ENCODE measurements at regions not wholly inside any gene's neighbourhood (a gene's known extent, or its start where the extent isn't known, plus 50 kb on each side); places are given as distances from the start of the nearest gene placed in this dataset.

GRCh38 chr22:26974914-26975803, 317.8 kb downstream of the MIAT start:
- Histone ChIP-seq H2AFZ (ENCODE audit: control insufficient read depth, low read length) (no peak overlapping the region), H3K4me2 (ENCODE audit: control insufficient read depth, extremely low read depth, insufficient read depth, low read depth, low read length) (no peak overlapping the region)
- dilution Hi-C loops (cut with MboI; ENCODE audit: extremely low pct_ligation_motif_present, low sequenced_read_pairs) = no loop called here

DNA sequence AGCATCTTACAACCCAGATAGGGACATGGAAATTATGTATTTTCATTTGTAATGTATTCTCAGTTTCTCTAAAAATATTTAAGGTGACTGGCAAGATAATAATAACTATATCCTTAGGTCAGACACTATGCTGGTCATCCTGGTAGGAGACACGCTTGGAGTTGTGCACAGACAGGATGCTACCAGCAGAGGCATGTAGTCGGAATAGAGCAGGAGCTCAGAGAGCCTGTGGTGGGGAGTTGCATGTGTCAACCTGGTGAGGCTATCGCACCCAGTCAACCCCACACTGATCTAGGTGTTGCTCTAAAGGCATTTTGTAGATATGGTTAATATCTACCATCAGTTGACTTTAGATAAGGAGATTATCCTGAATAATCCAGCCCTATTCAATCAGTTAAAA, 318.5 kb downstream of the MIAT start:
- H4K20me1 ChIP-seq (ENCODE audit: control insufficient read depth, extremely low read depth, insufficient read depth, low read length) = no peaks in the 10 kb centered on the region
- dilution Hi-C loops (cut with MboI; ENCODE audit: extremely low pct_ligation_motif_present, low sequenced_read_pairs) = no loop called here
- H3K9me1 ChIP-seq (ENCODE audit: control insufficient read depth, extremely low read depth, insufficient read depth, low read length) = no peaks in the 10 kb centered on the region
- no peak overlapping the region for H2AFZ ChIP-seq (ENCODE audit: control insufficient read depth, low read length)
- H3K36me3 ChIP-seq (ENCODE audit: control insufficient read depth in 2 of 2, extremely low read depth in 1 of 2, insufficient read depth in 2 of 2, low read length in 2 of 2) = no peaks in the 10 kb centered on the region
- H3K27me3 ChIP-seq (ENCODE audit: control insufficient read depth, extremely low read depth, insufficient read depth, low read length) = no peaks in the 10 kb centered on the region
- H3K27ac ChIP-seq (ENCODE audit: control insufficient read depth, insufficient read depth, low read length) = no peak overlapping the region
- H3K4me3 ChIP-seq (ENCODE audit: control insufficient read depth in 2 of 3, extremely low read depth in 1 of 3, insufficient read depth in 2 of 3, low read depth in 1 of 3, low read length in 3 of 3) = no peak overlapping the region
- TF ChIP-seq CTCF (optimal IDR thresholded peaks at IDR 0.05 in 1 of 3, IDR thresholded peaks at IDR 0.05 in 1 of 3, conservative IDR thresholded peaks at IDR 0.05 in 1 of 3; ENCODE audit: extremely low read depth in 1 of 3, insufficient read depth in 2 of 3, low read length in 3 of 3) = peak in 1 of 3 experiments; percentile 4
- no peak for TF ChIP-seq EZH2 (IDR thresholded peaks at IDR 0.05; ENCODE audit: low read length)
- H3K9ac ChIP-seq (ENCODE audit: control insufficient read depth, extremely low read depth, insufficient read depth, low read length) = no peak overlapping the region
- H3K79me2 ChIP-seq (ENCODE audit: control insufficient read depth, insufficient read depth, low read length) = no peaks in the 10 kb centered on the region
- FAIRE-seq = no peak
- no peaks in the 10 kb centered on the region for H3K9me3 ChIP-seq (ENCODE audit: control insufficient read depth, low read depth, low read length)
- peaks cover 4% of the 10 kb centered on the region for H3K4me1 ChIP-seq (ENCODE audit: control insufficient read depth, extremely low read depth, insufficient read depth, low read length)
- no peak for DNase-seq (ENCODE audit: low read depth, low spot score)
- no peak overlapping the region for H3K4me2 ChIP-seq (ENCODE audit: control insufficient read depth, extremely low read depth, insufficient read depth, low read depth, low read length)

More at GRCh38 chr22:26974914-26975803, 317.8 kb downstream of the MIAT start:
- no peak overlapping the region for H3K27ac ChIP-seq (ENCODE audit: control insufficient read depth, insufficient read depth, low read length)
- no peaks in the 10 kb centered on the region for H3K9me3 ChIP-seq (ENCODE audit: control insufficient read depth, low read depth, low read length)
- no peak for TF ChIP-seq EZH2 (IDR thresholded peaks at IDR 0.05; ENCODE audit: low read length)
- no peak for TF ChIP-seq CTCF (optimal IDR thresholded peaks at IDR 0.05 in 1 of 3, IDR thresholded peaks at IDR 0.05 in 1 of 3, conservative IDR thresholded peaks at IDR 0.05 in 1 of 3; ENCODE audit: extremely low read depth in 1 of 3, insufficient read depth in 2 of 3, low read length in 3 of 3)
- H3K4me1 ChIP-seq (ENCODE audit: control insufficient read depth, extremely low read depth, insufficient read depth, low read length) = peaks cover 4% of the 10 kb centered on the region
- no peaks in the 10 kb centered on the region for H4K20me1 ChIP-seq (ENCODE audit: control insufficient read depth, extremely low read depth, insufficient read depth, low read length)
- no peaks in the 10 kb centered on the region for H3K9me1 ChIP-seq (ENCODE audit: control insufficient read depth, extremely low read depth, insufficient read depth, low read length)
- no peaks in the 10 kb centered on the region for H3K79me2 ChIP-seq (ENCODE audit: control insufficient read depth, insufficient read depth, low read length)
- FAIRE-seq (peak; percentile 48), DNase-seq (ENCODE audit: low read depth, low spot score) (no peak)
- no peak overlapping the region for H3K9ac ChIP-seq (ENCODE audit: control insufficient read depth, extremely low read depth, insufficient read depth, low read length)
- H3K36me3 ChIP-seq (ENCODE audit: control insufficient read depth in 2 of 2, extremely low read depth in 1 of 2, insufficient read depth in 2 of 2, low read length in 2 of 2) = no peaks in the 10 kb centered on the region
- no peak overlapping the region for H3K4me3 ChIP-seq (ENCODE audit: control insufficient read depth in 2 of 3, extremely low read depth in 1 of 3, insufficient read depth in 2 of 3, low read depth in 1 of 3, low read length in 3 of 3)
- H3K27me3 ChIP-seq (ENCODE audit: control insufficient read depth, extremely low read depth, insufficient read depth, low read length) = no peaks in the 10 kb centered on the region

All from keratinocyte (primary cell).